Keratinocyte (primary cell): ENCODE measurements at regions not wholly inside any gene's neighbourhood (a gene's known extent, or its start where the extent isn't known, plus 50 kb on each side); places are given as distances from the start of the nearest gene placed in this dataset.

Experiments used
- EZH2 ChIP-seq: IDR thresholded peaks from one replicate; pipeline ENCODE4 v1.6.1; 2012; ENCODE audit warnings: inconsistent platforms, mild to moderate bottlenecking, low read length, moderate library complexity
- TF ChIP-seq, protein P1 (sequence below), 3 experiments: IDR thresholded peaks in 1 of 3; conservative IDR thresholded peaks in 1 of 3; optimal IDR thresholded peaks in 1 of 3; 2 replicates in 2 of 3; 3 replicates in 1 of 3; pipeline versions ENCODE3 to v1.5.1; 2011; ENCODE audit warnings: low read length in 3 of 3, mild to moderate bottlenecking in 3 of 3, moderate library complexity in 2 of 3, control low read depth in 1 of 3, inconsistent platforms in 1 of 3; ENCODE audit not compliant: insufficient read depth in 2 of 3; ENCODE audit errors: extremely low read depth in 1 of 3

DNA sequence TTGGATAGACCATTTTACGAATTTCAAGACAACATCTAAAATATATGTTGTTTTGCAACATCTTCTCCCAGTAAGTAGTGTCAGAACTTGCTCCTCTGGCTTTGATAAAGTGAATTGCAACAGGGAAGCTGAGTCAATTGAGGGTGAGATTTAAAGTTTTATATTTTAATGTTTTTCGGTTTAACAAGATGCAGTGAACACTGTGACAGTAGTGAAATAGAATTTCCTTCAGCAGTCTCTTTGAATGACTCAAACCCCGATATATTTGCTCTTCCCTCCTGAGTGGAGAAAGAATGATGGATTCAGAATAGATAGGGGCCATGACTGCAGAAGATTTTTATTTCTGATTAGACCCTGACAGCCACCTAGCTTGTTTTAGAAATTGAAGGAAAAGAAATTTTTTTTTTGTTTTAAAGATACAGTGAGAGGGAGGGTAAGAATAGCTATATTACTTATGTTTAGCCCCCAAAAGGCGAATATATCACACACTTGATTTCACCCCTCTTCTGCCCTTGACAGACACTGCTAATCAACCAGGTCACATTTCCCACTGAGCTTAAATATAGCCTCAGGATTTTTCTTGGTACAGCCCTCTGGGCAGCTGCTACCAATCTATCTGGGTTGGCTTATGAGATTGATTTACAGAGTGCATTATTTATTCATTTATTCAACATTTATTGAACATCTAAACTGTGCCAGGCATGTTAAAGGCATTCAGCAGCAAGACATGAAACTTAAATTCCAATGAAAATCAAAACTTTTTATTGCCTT is 183.3 kb upstream of the ADAMTS9 start:
- TF ChIP-seq, protein P1, sequence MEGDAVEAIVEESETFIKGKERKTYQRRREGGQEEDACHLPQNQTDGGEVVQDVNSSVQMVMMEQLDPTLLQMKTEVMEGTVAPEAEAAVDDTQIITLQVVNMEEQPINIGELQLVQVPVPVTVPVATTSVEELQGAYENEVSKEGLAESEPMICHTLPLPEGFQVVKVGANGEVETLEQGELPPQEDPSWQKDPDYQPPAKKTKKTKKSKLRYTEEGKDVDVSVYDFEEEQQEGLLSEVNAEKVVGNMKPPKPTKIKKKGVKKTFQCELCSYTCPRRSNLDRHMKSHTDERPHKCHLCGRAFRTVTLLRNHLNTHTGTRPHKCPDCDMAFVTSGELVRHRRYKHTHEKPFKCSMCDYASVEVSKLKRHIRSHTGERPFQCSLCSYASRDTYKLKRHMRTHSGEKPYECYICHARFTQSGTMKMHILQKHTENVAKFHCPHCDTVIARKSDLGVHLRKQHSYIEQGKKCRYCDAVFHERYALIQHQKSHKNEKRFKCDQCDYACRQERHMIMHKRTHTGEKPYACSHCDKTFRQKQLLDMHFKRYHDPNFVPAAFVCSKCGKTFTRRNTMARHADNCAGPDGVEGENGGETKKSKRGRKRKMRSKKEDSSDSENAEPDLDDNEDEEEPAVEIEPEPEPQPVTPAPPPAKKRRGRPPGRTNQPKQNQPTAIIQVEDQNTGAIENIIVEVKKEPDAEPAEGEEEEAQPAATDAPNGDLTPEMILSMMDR (optimal IDR thresholded peaks at IDR 0.05 in 1 of 3, IDR thresholded peaks at IDR 0.05 in 1 of 3, conservative IDR thresholded peaks at IDR 0.05 in 1 of 3; ENCODE audit: extremely low read depth in 1 of 3, insufficient read depth in 2 of 3, low read length in 3 of 3): no peak
- no peak for TF ChIP-seq EZH2
